Mesenchymal stem cell (in vitro differentiated cells and primary cell): ENCODE measurements at regions not wholly inside any gene's neighbourhood (a gene's known extent, or its start where the extent isn't known, plus 50 kb on each side); places are given as distances from the start of the nearest gene placed in this dataset.

Experiments used
- DNase-seq: peaks from one replicate; pipeline ENCODE4 v3.0.0-alpha.2; 2013
- H2AFZ ChIP-seq: one replicate; pipeline ENCODE4 v1.6.1; 2013; ENCODE audit warnings: low read depth, mild to moderate bottlenecking, control low read depth, inconsistent platforms, low read length, moderate library complexity
- H2AK5ac ChIP-seq: 2 replicates; pipeline ENCODE4 v1.6.1; 2013; ENCODE audit warnings: low read length, moderate library complexity, mild to moderate bottlenecking, inconsistent platforms; ENCODE audit not compliant: severe bottlenecking
- H2BK120ac ChIP-seq: one replicate; pipeline ENCODE4 v1.6.1; 2013; ENCODE audit warnings: low read depth, mild to moderate bottlenecking, inconsistent platforms, low read length, moderate library complexity
- H2BK12ac ChIP-seq, 2 experiments: one replicate each; pipeline ENCODE4 v1.6.1; 2013; ENCODE audit warnings: inconsistent platforms in 2 of 2, low read length in 2 of 2, mild to moderate bottlenecking in 2 of 2, moderate library complexity in 2 of 2, control low read depth in 1 of 2
- H2BK15ac ChIP-seq: one replicate; pipeline ENCODE4 v1.6.1; 2013; ENCODE audit warnings: mild to moderate bottlenecking, low read depth, inconsistent platforms; ENCODE audit not compliant: poor library complexity, severe bottlenecking
- H2BK5ac ChIP-seq: 2 replicates; pipeline ENCODE4 v1.6.1; 2013; ENCODE audit warnings: low read depth, mild to moderate bottlenecking, low read length, control low read depth, inconsistent platforms; ENCODE audit not compliant: poor library complexity, severe bottlenecking
- H3K14ac ChIP-seq, 2 experiments: one replicate each; pipeline ENCODE4 v1.6.1; 2013; ENCODE audit warnings: inconsistent platforms in 2 of 2, low read length in 2 of 2, control low read depth in 1 of 2, mild to moderate bottlenecking in 1 of 2, moderate library complexity in 1 of 2
- H3K18ac ChIP-seq, 2 experiments: one replicate each; pipeline ENCODE4 v1.6.1; 2013; ENCODE audit warnings: inconsistent platforms in 2 of 2, low read length in 2 of 2, control low read depth in 1 of 2, low read depth in 1 of 2, mild to moderate bottlenecking in 1 of 2
- H3K23ac ChIP-seq, 2 experiments: one replicate each; pipeline ENCODE4 v1.6.1; 2013; ENCODE audit warnings: inconsistent platforms in 2 of 2, low read length in 2 of 2, mild to moderate bottlenecking in 2 of 2, moderate library complexity in 2 of 2, control low read depth in 1 of 2
- H3K27ac ChIP-seq: 2 replicates; pipeline ENCODE4 v1.5.1; 2013; ENCODE audit warnings: mild to moderate bottlenecking, moderate library complexity, low read length, control low read depth, inconsistent platforms; ENCODE audit not compliant: poor library complexity, severe bottlenecking
- H3K27me3 ChIP-seq, 2 experiments: 2 replicates each; pipeline versions ENCODE4 v1.6.1 to v1.7.0; 2013; ENCODE audit warnings: low read length in 2 of 2, mild to moderate bottlenecking in 2 of 2, moderate library complexity in 2 of 2, control low read depth in 1 of 2, inconsistent platforms in 1 of 2; ENCODE audit not compliant: control insufficient read depth in 1 of 2, insufficient read depth in 1 of 2
- H3K36me3 ChIP-seq, 2 experiments: 2 replicates each; pipeline versions ENCODE4 v1.6.1 to v1.7.0; 2013; ENCODE audit warnings: low read length in 2 of 2, control low read depth in 1 of 2, inconsistent platforms in 1 of 2, low read depth in 1 of 2, mild to moderate bottlenecking in 1 of 2; ENCODE audit not compliant: insufficient read depth in 2 of 2, control insufficient read depth in 1 of 2
- H3K4ac ChIP-seq, 2 experiments: one replicate each; pipeline ENCODE4 v1.6.1; 2013; ENCODE audit warnings: inconsistent platforms in 2 of 2, low read length in 2 of 2, mild to moderate bottlenecking in 2 of 2, moderate library complexity in 2 of 2, control low read depth in 1 of 2, low read depth in 1 of 2
- H3K4me1 ChIP-seq: 2 replicates; pipeline ENCODE4 v1.6.1; 2013; ENCODE audit warnings: low read depth, low read length, control low read depth; ENCODE audit not compliant: control insufficient read depth, insufficient read depth
- H3K4me2 ChIP-seq: 2 replicates; pipeline ENCODE4 v1.6.1; 2013; ENCODE audit warnings: low read length, mild to moderate bottlenecking, inconsistent platforms; ENCODE audit not compliant: poor library complexity, severe bottlenecking
- H3K4me3 ChIP-seq, 2 experiments: 2 replicates each; pipeline versions ENCODE4 v1.5.1 to v1.7.0; 2013; ENCODE audit warnings: low read length in 2 of 2, mild to moderate bottlenecking in 2 of 2, control low read depth in 1 of 2, low read depth in 1 of 2; ENCODE audit not compliant: insufficient read depth in 1 of 2
- H3K79me1 ChIP-seq: replicated peaks from 2 replicates; pipeline ENCODE4 v1.6.1; 2013; ENCODE audit warnings: mild to moderate bottlenecking, control low read depth, low read length, inconsistent platforms; ENCODE audit not compliant: poor library complexity, severe bottlenecking
- H3K9ac ChIP-seq: 2 replicates; pipeline ENCODE4 v1.7.0; 2013; ENCODE audit warnings: mild to moderate bottlenecking, low read length, moderate library complexity
- H3K9me3 ChIP-seq: 2 replicates; pipeline ENCODE4 v1.7.0; 2013; ENCODE audit warnings: mild to moderate bottlenecking, low read length; ENCODE audit not compliant: control insufficient read depth
- H4K8ac ChIP-seq: one replicate; pipeline ENCODE4 v1.6.1; 2013; ENCODE audit warnings: inconsistent platforms, mild to moderate bottlenecking, low read length, moderate library complexity
- H4K91ac ChIP-seq: one replicate; pipeline ENCODE4 v1.6.1; 2013; ENCODE audit warnings: mild to moderate bottlenecking, low read length, inconsistent platforms
- WGBS: methylation state at CpG from one replicate; pipeline ENCODE4 v1.1.7; 2013; ENCODE audit warnings: mixed read lengths; 5-methylcytosine and 5-hydroxymethylcytosine counted together

DNA sequence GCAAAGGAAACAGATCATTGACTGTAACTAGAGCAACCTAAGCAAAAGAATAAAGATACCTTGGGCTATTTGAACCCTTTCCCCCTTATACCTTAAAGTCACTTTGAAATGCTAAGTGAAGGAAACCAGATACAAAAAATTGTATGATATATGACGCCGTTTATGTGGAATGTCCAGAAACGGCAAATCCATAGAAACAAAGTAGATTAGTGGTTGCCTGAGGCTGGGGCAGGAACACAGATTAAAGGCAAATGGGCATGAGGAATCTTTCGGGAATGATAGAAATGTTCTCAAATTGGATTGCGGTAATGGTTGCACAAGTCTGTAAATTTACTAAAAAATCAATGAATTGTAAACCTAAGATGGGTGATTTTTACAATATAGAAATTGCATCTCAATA is 160.1 kb upstream of the CCDC54 start:
- Histone ChIP-seq H3K79me1 (no peaks in the 10 kb centered on the region), H4K8ac (no peak overlapping the region), H3K36me3 (no peaks in the 10 kb centered on the region), H2BK12ac (peak overlapping the region in 1 of 2 experiments; percentile 69), H4K91ac (no peak overlapping the region), H3K4me3 (peak overlapping the region in 1 of 2 experiments; percentile 39), H3K9me3 (no peaks in the 10 kb centered on the region), H2AK5ac (no peak overlapping the region), H3K18ac (peak overlapping the region in 1 of 2 experiments; percentile 74), H2AFZ (no peak overlapping the region), H3K4me1 (peaks cover 5% of the 10 kb centered on the region), H3K23ac (no peak overlapping the region), H2BK5ac (peak overlapping the region; percentile 74), H3K4ac (no peak overlapping the region), H3K27ac (peak overlapping the region; percentile 86), H3K9ac (peak overlapping the region; percentile 53), H2BK15ac (no peak overlapping the region), H3K14ac (no peak overlapping the region), H3K4me2 (no peak overlapping the region), H3K27me3 (no peaks in the 10 kb centered on the region), H2BK120ac (peak overlapping the region; percentile 22)
- peak; percentile 93 for DNase-seq
- WGBS = 6% methylated on average over 4 of the region's 5 CpGs

GRCh38 chr3:107218864-107219269 is 158.4 kb upstream of the CCDC54 start:
- Histone ChIP-seq H3K36me3 (no peaks in the 10 kb centered on the region), H3K18ac (peak overlapping the region; percentile 4 to 73), H3K4me3 (no peak overlapping the region), H3K23ac (no peak overlapping the region), H2BK5ac (no peak overlapping the region), H3K9ac (no peak overlapping the region), H3K79me1 (no peaks in the 10 kb centered on the region), H3K4me2 (no peak overlapping the region), H3K27me3 (no peaks in the 10 kb centered on the region), H3K14ac (no peak overlapping the region), H4K91ac (peak overlapping the region; percentile 82), H2BK15ac (no peak overlapping the region), H4K8ac (peak overlapping the region; percentile 74), H2BK12ac (peak overlapping the region; percentile 33 to 59), H3K9me3 (no peaks in the 10 kb centered on the region), H2AK5ac (no peak overlapping the region), H2AFZ (no peak overlapping the region), H3K4me1 (peaks cover 5% of the 10 kb centered on the region), H3K27ac (no peak overlapping the region), H2BK120ac (peak overlapping the region; percentile 43), H3K4ac (no peak overlapping the region)
- WGBS = 73% methylated on average over 4 of the region's 5 CpGs
- peak; percentile 30 for DNase-seq

DNA sequence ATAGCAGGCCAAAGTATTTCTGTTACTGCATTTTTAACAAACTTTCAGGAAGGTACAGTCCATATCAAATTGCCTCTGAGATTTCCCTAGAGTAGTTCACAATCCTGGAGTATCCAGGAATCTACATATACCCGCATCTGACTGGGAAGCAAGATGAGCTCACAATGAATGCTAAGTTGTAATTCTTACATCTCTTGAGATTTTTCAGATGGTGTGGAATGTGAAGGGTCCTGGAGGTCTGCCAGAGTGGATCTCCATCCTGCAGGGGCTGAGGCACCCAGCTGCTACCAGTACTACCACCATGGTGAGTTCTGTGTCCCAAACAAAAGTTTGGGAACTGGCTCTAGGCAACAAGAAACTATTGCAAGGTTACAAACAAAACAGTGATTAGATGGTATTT is 156.7 kb upstream of the CCDC54 start:
- Histone ChIP-seq H2BK120ac (no peak overlapping the region), H2BK12ac (peak overlapping the region; percentile 57 to 75), H3K23ac (no peak overlapping the region), H2AFZ (no peak overlapping the region), H3K36me3 (no peaks in the 10 kb centered on the region), H3K27ac (no peak overlapping the region), H3K4me1 (peaks cover 5% of the 10 kb centered on the region), H3K4me3 (no peak overlapping the region), H3K79me1 (no peaks in the 10 kb centered on the region), H3K4me2 (no peak overlapping the region), H3K4ac (peak overlapping the region in 1 of 2 experiments; percentile 33), H2AK5ac (no peak overlapping the region), H3K9me3 (no peaks in the 10 kb centered on the region), H3K27me3 (no peaks in the 10 kb centered on the region), H2BK15ac (no peak overlapping the region), H4K8ac (no peak overlapping the region), H4K91ac (no peak overlapping the region), H2BK5ac (no peak overlapping the region), H3K18ac (peak overlapping the region; percentile 30 to 34), H3K14ac (no peak overlapping the region), H3K9ac (no peak overlapping the region)
- WGBS = 60% methylated on average over 1 of the region's 1 CpG
- DNase-seq = peak; percentile 50

- H3K4me2 ChIP-seq = no peak overlapping the region
- 40% methylated on average over 2 of the region's 2 CpGs for WGBS
- no peak overlapping the region for H3K14ac ChIP-seq
Measured at GRCh38 chr3:107221856-107222255, 155.4 kb upstream of the CCDC54 start.

More at GRCh38 chr3:107221856-107222255, 155.4 kb upstream of the CCDC54 start:
- no peak overlapping the region for H2BK15ac ChIP-seq
- H3K9ac ChIP-seq = no peak overlapping the region
- peak overlapping the region in 1 of 2 experiments; percentile 74 for H3K18ac ChIP-seq
- DNase-seq = peak; percentile 61
- H3K4ac ChIP-seq = no peak overlapping the region
- no peaks in the 10 kb centered on the region for H3K79me1 ChIP-seq
- H2AFZ ChIP-seq = no peak overlapping the region
- no peak overlapping the region for H2BK12ac ChIP-seq
- H3K4me1 ChIP-seq = peaks cover 4% of the 10 kb centered on the region
- no peaks in the 10 kb centered on the region for H3K27me3 ChIP-seq
- H2AK5ac ChIP-seq = no peak overlapping the region
- no peak overlapping the region for H3K4me3 ChIP-seq
- no peaks in the 10 kb centered on the region for H3K9me3 ChIP-seq
- H2BK5ac ChIP-seq = no peak overlapping the region
- H3K36me3 ChIP-seq = no peaks in the 10 kb centered on the region
- no peak overlapping the region for H3K27ac ChIP-seq
- H2BK120ac ChIP-seq = no peak overlapping the region
- no peak overlapping the region for H4K91ac ChIP-seq
- H4K8ac ChIP-seq = no peak overlapping the region
- H3K23ac ChIP-seq = no peak overlapping the region
